NT2/D1 (cell line): ENCODE measurements at regions not wholly inside any gene's neighbourhood (a gene's known extent, or its start where the extent isn't known, plus 50 kb on each side); places are given as distances from the start of the nearest gene placed in this dataset.

Experiments used
- DNase-seq: peaks from one replicate; pipeline ENCODE4 v3.0.0-alpha.2; 2011; ENCODE audit warnings: low read depth, low spot score
- H3K27me3 ChIP-seq: 2 replicates; pipeline ENCODE4 v1.6.0; 2011; ENCODE audit warnings: mild to moderate bottlenecking; ENCODE audit not compliant: insufficient read length, insufficient read depth
- H3K36me3 ChIP-seq: 2 replicates; pipeline ENCODE4 v1.6.1; 2011; ENCODE audit warnings: mild to moderate bottlenecking, low read length, mixed read lengths; ENCODE audit not compliant: insufficient read depth, insufficient read length
- H3K4me1 ChIP-seq: 2 replicates; pipeline ENCODE4 v1.5.1; 2011; ENCODE audit not compliant: insufficient read depth, insufficient read length
- H3K4me3 ChIP-seq: 2 replicates; pipeline ENCODE4 v1.5.1; 2011; ENCODE audit warnings: low read depth; ENCODE audit not compliant: insufficient read length
- H3K9ac ChIP-seq: 2 replicates; pipeline ENCODE4 v1.6.0; 2011; ENCODE audit warnings: low read depth; ENCODE audit not compliant: insufficient read length
- H3K9me3 ChIP-seq: 2 replicates; pipeline ENCODE4 v1.5.1; 2011; ENCODE audit warnings: mild to moderate bottlenecking, low read length; ENCODE audit not compliant: insufficient read depth
- SUZ12 ChIP-seq: IDR thresholded peaks from 2 replicates; pipeline ENCODE4 v1.6.1; 2011; ENCODE audit not compliant: insufficient read length, insufficient read depth; ENCODE audit errors: extremely low read depth
- YY1 ChIP-seq: IDR thresholded peaks from 2 replicates; pipeline ENCODE4 v1.6.1; 2011; ENCODE audit not compliant: insufficient read length, insufficient read depth
- ZNF274 ChIP-seq: IDR thresholded peaks from 2 replicates; pipeline ENCODE4 v1.6.1; 2011; ENCODE audit warnings: mild to moderate bottlenecking, low read depth, low read length

DNA sequence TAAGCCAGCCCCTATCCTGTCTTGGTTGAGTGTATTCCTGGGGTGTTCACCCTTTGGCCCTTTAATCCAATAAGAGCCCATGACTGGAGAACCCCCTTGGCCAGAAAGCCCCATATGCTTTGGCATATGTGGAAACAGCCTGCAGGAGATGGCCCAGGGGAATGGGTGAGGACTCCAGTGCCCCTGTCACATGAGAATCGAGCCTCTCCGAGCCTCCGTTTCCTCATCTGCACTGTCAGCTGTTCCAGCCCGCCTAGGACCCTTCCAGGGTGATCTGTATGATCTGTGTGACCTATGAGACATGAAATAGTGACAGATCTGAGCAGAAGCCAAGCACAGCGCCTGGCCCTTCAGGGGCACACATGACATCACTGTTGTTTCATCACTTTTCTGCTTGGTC lies 300.7 kb downstream of the ZNF536 start:
- H3K9ac ChIP-seq: no peak overlapping the region
- H3K36me3 ChIP-seq: no peaks in the 10 kb centered on the region
- peaks cover 2% of the 10 kb centered on the region for H3K4me1 ChIP-seq
- TF ChIP-seq YY1 (no peak), ZNF274 (no peak), SUZ12 (no peak)
- H3K27me3 ChIP-seq: peaks cover 4% of the 10 kb centered on the region
- no peak for DNase-seq
- H3K9me3 ChIP-seq: no peaks in the 10 kb centered on the region
- no peak overlapping the region for H3K4me3 ChIP-seq

GRCh38 chr19:30671622-30672051 lies 299.5 kb downstream of the ZNF536 start:
- no peak overlapping the region for H3K4me3 ChIP-seq
- DNase-seq: no peak
- peaks cover 2% of the 10 kb centered on the region for H3K4me1 ChIP-seq
- H3K9me3 ChIP-seq: no peaks in the 10 kb centered on the region
- H3K36me3 ChIP-seq: no peaks in the 10 kb centered on the region
- H3K9ac ChIP-seq: no peak overlapping the region
- TF ChIP-seq ZNF274 (no peak), SUZ12 (no peak), YY1 (no peak)
- H3K27me3 ChIP-seq: peaks cover 4% of the 10 kb centered on the region

DNA sequence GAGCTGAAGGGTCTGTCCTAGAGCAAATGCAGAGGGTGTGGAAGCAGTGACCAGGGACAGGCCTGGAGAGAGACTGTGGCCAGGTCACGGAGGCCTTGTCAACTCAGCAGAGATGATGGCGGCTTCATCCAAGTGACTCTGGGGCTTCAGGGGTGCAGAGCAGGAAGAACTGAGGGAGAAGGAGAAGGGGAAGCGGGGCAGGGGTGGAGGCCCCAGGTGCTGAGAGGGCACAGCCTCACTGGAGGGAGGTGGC lies 299.1 kb downstream of the ZNF536 start:
- Histone ChIP-seq H3K36me3 (no peaks in the 10 kb centered on the region), H3K9me3 (no peaks in the 10 kb centered on the region), H3K4me3 (no peak overlapping the region), H3K9ac (no peak overlapping the region), H3K4me1 (peaks cover 2% of the 10 kb centered on the region), H3K27me3 (peaks cover 4% of the 10 kb centered on the region)
- no peak for TF ChIP-seq ZNF274
- no peak for TF ChIP-seq SUZ12
- TF ChIP-seq YY1: no peak
- DNase-seq: no peak

- Histone ChIP-seq H3K4me3 (no peak overlapping the region), H3K9ac (no peak overlapping the region), H3K36me3 (no peaks in the 10 kb centered on the region), H3K27me3 (peaks cover 4% of the 10 kb centered on the region), H3K9me3 (no peaks in the 10 kb centered on the region), H3K4me1 (peaks cover 2% of the 10 kb centered on the region)
- no peak for DNase-seq
- TF ChIP-seq YY1: no peak
- TF ChIP-seq SUZ12: no peak
- TF ChIP-seq ZNF274: no peak
These were observed 298.6 kb downstream of the ZNF536 start for GRCh38 chr19:30670562-30671366.

DNA sequence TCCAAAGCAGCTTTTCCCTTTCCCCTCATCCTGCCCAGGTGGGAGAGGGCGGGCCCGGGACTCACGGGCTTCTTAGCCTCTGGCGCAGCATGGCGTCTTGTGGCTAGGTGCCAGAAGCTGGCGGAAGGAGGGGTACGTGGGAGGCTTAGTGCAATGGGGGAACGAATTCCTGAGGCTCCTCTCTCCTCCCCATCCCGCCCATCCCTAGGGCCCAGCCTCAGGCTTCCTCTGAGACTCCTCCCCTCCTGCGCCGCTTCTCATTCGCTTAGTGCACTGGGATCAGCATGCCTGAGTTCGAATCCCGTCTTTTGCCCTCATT lies 297.8 kb downstream of the ZNF536 start:
- no peak for DNase-seq
- Histone ChIP-seq H3K36me3 (no peaks in the 10 kb centered on the region), H3K9me3 (no peaks in the 10 kb centered on the region), H3K4me3 (no peak overlapping the region), H3K9ac (no peak overlapping the region), H3K27me3 (peaks cover 4% of the 10 kb centered on the region), H3K4me1 (peaks cover 2% of the 10 kb centered on the region)
- no peak for TF ChIP-seq ZNF274
- no peak for TF ChIP-seq YY1
- no peak for TF ChIP-seq SUZ12

DNA sequence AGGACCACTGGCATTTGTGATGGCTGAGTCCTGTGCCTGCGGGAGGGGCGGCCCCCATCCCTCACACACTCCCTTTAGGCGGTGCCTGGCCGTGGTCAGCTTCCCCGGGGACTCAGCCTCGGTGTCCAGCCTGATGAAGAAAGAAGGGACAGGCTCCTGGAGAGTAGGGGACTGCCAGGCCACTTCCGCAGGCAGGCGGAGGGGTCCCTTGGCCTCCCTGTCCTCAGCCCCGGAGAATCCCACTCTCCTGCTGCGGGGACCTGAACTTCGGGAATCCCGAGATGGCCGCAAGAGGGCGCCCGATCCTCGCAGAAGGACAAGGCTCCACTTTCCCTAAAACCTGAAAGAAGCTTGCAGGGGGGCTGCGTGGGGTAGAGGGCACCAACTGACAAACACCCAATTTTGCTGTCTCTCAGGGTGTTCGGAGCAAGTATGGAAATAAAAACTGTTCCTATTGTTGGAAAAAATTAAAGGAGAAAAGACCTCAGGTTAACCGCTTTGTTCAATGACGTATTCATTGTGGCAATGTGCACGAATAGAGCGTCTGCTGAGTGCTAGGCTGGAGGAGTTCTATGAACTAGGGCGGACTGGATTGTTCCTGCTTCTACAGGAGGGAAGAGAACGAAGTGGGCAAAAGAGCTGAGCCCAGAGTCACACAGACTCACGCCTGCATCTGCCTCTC lies 297.3 kb downstream of the ZNF536 start:
- Histone ChIP-seq H3K36me3 (no peaks in the 10 kb centered on the region), H3K9ac (peak overlapping the region; percentile 17), H3K4me3 (no peak overlapping the region), H3K4me1 (peaks cover 2% of the 10 kb centered on the region), H3K27me3 (peaks cover 4% of the 10 kb centered on the region), H3K9me3 (no peaks in the 10 kb centered on the region)
- no peak for TF ChIP-seq SUZ12
- TF ChIP-seq YY1: no peak
- no peak for TF ChIP-seq ZNF274
- DNase-seq: peak; percentile 22

GRCh38 chr19:30668521-30669155 lies 296.5 kb downstream of the ZNF536 start:
- Histone ChIP-seq H3K4me1 (peaks cover 2% of the 10 kb centered on the region), H3K27me3 (peaks cover 4% of the 10 kb centered on the region)

More at GRCh38 chr19:30668521-30669155, 296.5 kb downstream of the ZNF536 start:
- TF ChIP-seq SUZ12 (no peak), ZNF274 (no peak), YY1 (no peak)
- H3K36me3 ChIP-seq: no peaks in the 10 kb centered on the region
- no peaks in the 10 kb centered on the region for H3K9me3 ChIP-seq
- peak overlapping the region; percentile 17 for H3K9ac ChIP-seq
- H3K4me3 ChIP-seq: no peak overlapping the region
- no peak for DNase-seq
